Transverse colon (tissue), 3 donors: ENCODE measurements at regions not wholly inside any gene's neighbourhood (a gene's known extent, or its start where the extent isn't known, plus 50 kb on each side); places are given as distances from the start of the nearest gene placed in this dataset.

ENCODE experiments used
- EP300 ChIP-seq: sonication (generic); formaldehyde crosslinking; IDR thresholded peaks from one replicate; pipeline ENCODE4 v1.6.1; 2017; ENCODE audit warnings: antibody characterized with exemption, low read depth
- POLR2A ChIP-seq: fragments of 450-650 bp; IDR thresholded peaks from one replicate; pipeline ENCODE4 v1.6.1; 2016; ENCODE audit warnings: antibody characterized with exemption, mild to moderate bottlenecking, moderate library complexity
- TF ChIP-seq, protein P1 (sequence below), 5 experiments: fragments of 200-600 bp in 3 of 5; fragments of 450-650 bp in 2 of 5; sonication (generic) in 3 of 5; IDR thresholded peaks; 1 replicate in 2 of 5; 2 replicates in 3 of 5; pipeline ENCODE4 v1.5.1; 2016 to 2017; ENCODE audit warnings: antibody characterized with exemption in 5 of 5, inconsistent platforms in 3 of 5, mild to moderate bottlenecking in 2 of 5, moderate library complexity in 1 of 5

DNA sequence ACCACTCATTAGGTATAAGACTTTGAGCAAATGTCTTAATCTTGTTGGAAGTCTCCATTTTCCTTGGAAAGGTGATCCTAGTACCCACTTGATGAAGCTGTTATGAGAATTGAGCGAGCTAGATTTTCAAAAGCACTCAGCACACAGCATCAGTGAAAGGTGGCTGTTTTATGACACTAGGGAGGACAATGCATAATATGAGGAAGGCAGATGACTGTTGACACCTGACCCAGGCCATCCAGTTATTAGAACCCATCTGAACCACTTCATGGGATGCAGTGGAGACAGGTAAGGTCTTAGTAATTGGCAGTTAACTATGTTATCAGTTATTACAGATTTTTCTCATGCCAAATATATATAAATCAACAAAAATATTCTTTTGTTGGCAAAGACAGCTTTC lies 369.9 kb upstream of the PDE3A start:
- TF ChIP-seq EP300 (no peak), POLR2A (no peak)
- TF ChIP-seq, protein P1, sequence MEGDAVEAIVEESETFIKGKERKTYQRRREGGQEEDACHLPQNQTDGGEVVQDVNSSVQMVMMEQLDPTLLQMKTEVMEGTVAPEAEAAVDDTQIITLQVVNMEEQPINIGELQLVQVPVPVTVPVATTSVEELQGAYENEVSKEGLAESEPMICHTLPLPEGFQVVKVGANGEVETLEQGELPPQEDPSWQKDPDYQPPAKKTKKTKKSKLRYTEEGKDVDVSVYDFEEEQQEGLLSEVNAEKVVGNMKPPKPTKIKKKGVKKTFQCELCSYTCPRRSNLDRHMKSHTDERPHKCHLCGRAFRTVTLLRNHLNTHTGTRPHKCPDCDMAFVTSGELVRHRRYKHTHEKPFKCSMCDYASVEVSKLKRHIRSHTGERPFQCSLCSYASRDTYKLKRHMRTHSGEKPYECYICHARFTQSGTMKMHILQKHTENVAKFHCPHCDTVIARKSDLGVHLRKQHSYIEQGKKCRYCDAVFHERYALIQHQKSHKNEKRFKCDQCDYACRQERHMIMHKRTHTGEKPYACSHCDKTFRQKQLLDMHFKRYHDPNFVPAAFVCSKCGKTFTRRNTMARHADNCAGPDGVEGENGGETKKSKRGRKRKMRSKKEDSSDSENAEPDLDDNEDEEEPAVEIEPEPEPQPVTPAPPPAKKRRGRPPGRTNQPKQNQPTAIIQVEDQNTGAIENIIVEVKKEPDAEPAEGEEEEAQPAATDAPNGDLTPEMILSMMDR (IDR thresholded peaks at IDR 0.05) = no peak
